ENCODE measurements at regions not wholly inside any gene's neighbourhood (a gene's known extent, or its start where the extent isn't known, plus 50 kb on each side); places are given as distances from the start of the nearest gene placed in this dataset.

GRCh38 chr3:115321400-115321805 is 174.3 kb upstream of the ZBTB20 start:
- no peak for TF ChIP-seq CTCF (IDR thresholded peaks at IDR 0.05)
- TF ChIP-seq POLR2A (IDR thresholded peaks at IDR 0.05): no peak

Data from heart left ventricle (tissue), 13 donors.